NCI-H2107 (cell line): ENCODE measurements at regions not wholly inside any gene's neighbourhood (a gene's known extent, or its start where the extent isn't known, plus 50 kb on each side); places are given as distances from the start of the nearest gene placed in this dataset.

Experiments used
- DNase-seq: peaks from one replicate; lab custom pipeline; 2025; lab: John Stamatoyannopoulos, UW

- DNase-seq = no peak
Observed at GRCh38 chr16:85362443-85362842, 250.2 kb upstream of the CIBAR2 start.

GRCh38 chr16:85363427-85363826 is 249.7 kb upstream of the GSE1 start:
- DNase-seq = no peak

GRCh38 chr16:85363881-85364280 is 249.2 kb upstream of the GSE1 start:
- no peak for DNase-seq

- no peak for DNase-seq
Observed at GRCh38 chr16:85364323-85365040, 248.6 kb upstream of the GSE1 start.

- no peak for DNase-seq
Observed at GRCh38 chr16:85365120-85365519, 248.0 kb upstream of the GSE1 start.

- DNase-seq = no peak
Observed at GRCh38 chr16:85366031-85366763, 246.9 kb upstream of the GSE1 start.

GRCh38 chr16:85367485-85367884 is 245.6 kb upstream of the GSE1 start:
- DNase-seq = no peak

GRCh38 chr16:85369060-85369459 is 244.1 kb upstream of the GSE1 start:
- no peak for DNase-seq

GRCh38 chr16:85369741-85370528 is 243.2 kb upstream of the GSE1 start:
- DNase-seq = no peak

GRCh38 chr16:85370543-85370880 is 242.6 kb upstream of the GSE1 start:
- no peak for DNase-seq

GRCh38 chr16:85370881-85371651 is 242.1 kb upstream of the GSE1 start:
- no peak for DNase-seq

GRCh38 chr16:85371948-85372347 is 241.2 kb upstream of the GSE1 start:
- DNase-seq = no peak

GRCh38 chr16:85372627-85373372 is 240.3 kb upstream of the GSE1 start:
- no peak for DNase-seq

- no peak for DNase-seq
Observed at GRCh38 chr16:85373741-85374570, 239.2 kb upstream of the GSE1 start.

- no peak for DNase-seq
Observed at GRCh38 chr16:85374571-85374872, 238.6 kb upstream of the GSE1 start.

- DNase-seq = no peak
Observed at GRCh38 chr16:85375282-85375681, 237.8 kb upstream of the GSE1 start.

GRCh38 chr16:85376292-85377095 is 236.6 kb upstream of the GSE1 start:
- DNase-seq = no peak

- DNase-seq = no peak
Observed at GRCh38 chr16:85377388-85378144, 235.6 kb upstream of the GSE1 start.
